OCI-LY3 (cell line): ENCODE measurements at regions not wholly inside any gene's neighbourhood (a gene's known extent, or its start where the extent isn't known, plus 50 kb on each side); places are given as distances from the start of the nearest gene placed in this dataset.

ENCODE experiments used
- H2AFZ ChIP-seq: fragments of 200-600, 300-600 bp; shearing (Covaris generic); 2 replicates; pipeline ENCODE4 v1.6.0; 2014; ENCODE audit warnings: antibody characterized with exemption, low read depth, low read length
- H3K27ac ChIP-seq: fragments of 200-600, 300-600 bp; sonication (generic); 2 replicates; pipeline ENCODE4 v1.5.1; 2014; ENCODE audit warnings: mild to moderate bottlenecking, low read length, moderate library complexity, mixed read lengths
- H3K27me3 ChIP-seq: fragments of 200-600, 300-600 bp; sonication (generic); 2 replicates; pipeline ENCODE4 v1.6.1; 2014; ENCODE audit warnings: low read depth, low read length, mixed read lengths
- H3K36me3 ChIP-seq: fragments of 200-600, 300-600 bp; sonication (generic); replicated peaks from 2 replicates; pipeline ENCODE3; 2014; ENCODE audit warnings: low read depth, low read length, mixed read lengths
- H3K4me1 ChIP-seq: fragments of 300-600, 200-600 bp; sonication (generic); 2 replicates; pipeline ENCODE4 v1.6.1; 2014; ENCODE audit warnings: low read length, mixed read lengths
- H3K4me2 ChIP-seq: fragments of 200-600, 300-600 bp; sonication (generic); 2 replicates; pipeline ENCODE4 v1.6.1; 2014; ENCODE audit warnings: low read length, mixed read lengths
- H3K4me3 ChIP-seq: fragments of 300-600, 200-600 bp; sonication (generic); 2 replicates; pipeline ENCODE4 v1.5.1; 2014; ENCODE audit warnings: antibody characterized with exemption, mild to moderate bottlenecking, low read length, moderate library complexity
- H3K79me2 ChIP-seq: fragments of 300-600, 200-600 bp; shearing (Covaris generic); 2 replicates; pipeline ENCODE4 v1.6.1; 2014; ENCODE audit warnings: mild to moderate bottlenecking, low read length, mixed read lengths
- H3K9ac ChIP-seq: fragments of 300-600, 200-600 bp; shearing (Covaris generic); 2 replicates; pipeline ENCODE4 v1.6.0; 2014; ENCODE audit warnings: mild to moderate bottlenecking, low read length, moderate library complexity
- H3K9me3 ChIP-seq: fragments of 200-600, 300-600 bp; shearing (Covaris generic); 2 replicates; pipeline ENCODE4 v1.6.1; 2014; ENCODE audit warnings: low read length, mixed read lengths; ENCODE audit not compliant: insufficient read depth
- H4K20me1 ChIP-seq: fragments of 200-600, 300-600 bp; sonication (generic); 2 replicates; pipeline ENCODE4 v1.6.1; 2016; ENCODE audit warnings: low read length, mixed read lengths; ENCODE audit not compliant: insufficient read depth
- EZH2phosphoT487 ChIP-seq: fragments of 200-600 bp; shearing (Covaris generic); IDR thresholded peaks from 2 replicates; pipeline ENCODE4 v1.6.1; 2018; ENCODE audit warnings: antibody characterized with exemption, mixed run types, low read depth
- TF ChIP-seq, protein P1 (sequence below): fragments of 200-600, 300-600 bp; sonication (generic); IDR thresholded peaks from 2 replicates; pipeline ENCODE4 v1.5.1; 2014; ENCODE audit warnings: antibody characterized with exemption, low read length, low read depth

DNA sequence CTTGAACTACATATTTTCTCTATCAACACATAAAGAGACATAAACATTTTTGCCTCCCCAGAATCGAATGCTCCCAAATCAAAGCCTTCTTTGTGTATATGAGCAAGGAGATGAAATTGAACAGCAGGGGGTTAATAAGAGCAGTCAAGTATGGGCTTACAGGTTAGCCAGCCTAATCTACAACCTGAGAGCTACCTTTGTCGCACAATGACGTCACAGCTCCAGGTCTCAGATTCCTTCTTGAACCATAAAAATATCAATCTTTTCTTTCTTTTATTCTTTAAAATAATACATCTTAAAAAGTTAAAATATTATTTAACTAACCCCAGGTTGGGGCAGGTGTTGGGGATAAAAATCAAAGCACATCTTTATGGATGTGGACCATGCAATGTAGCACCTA is 482.9 kb upstream of the CDH11 start:
- H4K20me1 ChIP-seq: no peaks in the 10 kb centered on the region
- no peak overlapping the region for H3K4me3 ChIP-seq
- H3K9ac ChIP-seq: no peak overlapping the region
- TF ChIP-seq, protein P1, sequence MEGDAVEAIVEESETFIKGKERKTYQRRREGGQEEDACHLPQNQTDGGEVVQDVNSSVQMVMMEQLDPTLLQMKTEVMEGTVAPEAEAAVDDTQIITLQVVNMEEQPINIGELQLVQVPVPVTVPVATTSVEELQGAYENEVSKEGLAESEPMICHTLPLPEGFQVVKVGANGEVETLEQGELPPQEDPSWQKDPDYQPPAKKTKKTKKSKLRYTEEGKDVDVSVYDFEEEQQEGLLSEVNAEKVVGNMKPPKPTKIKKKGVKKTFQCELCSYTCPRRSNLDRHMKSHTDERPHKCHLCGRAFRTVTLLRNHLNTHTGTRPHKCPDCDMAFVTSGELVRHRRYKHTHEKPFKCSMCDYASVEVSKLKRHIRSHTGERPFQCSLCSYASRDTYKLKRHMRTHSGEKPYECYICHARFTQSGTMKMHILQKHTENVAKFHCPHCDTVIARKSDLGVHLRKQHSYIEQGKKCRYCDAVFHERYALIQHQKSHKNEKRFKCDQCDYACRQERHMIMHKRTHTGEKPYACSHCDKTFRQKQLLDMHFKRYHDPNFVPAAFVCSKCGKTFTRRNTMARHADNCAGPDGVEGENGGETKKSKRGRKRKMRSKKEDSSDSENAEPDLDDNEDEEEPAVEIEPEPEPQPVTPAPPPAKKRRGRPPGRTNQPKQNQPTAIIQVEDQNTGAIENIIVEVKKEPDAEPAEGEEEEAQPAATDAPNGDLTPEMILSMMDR: no peak
- no peak for TF ChIP-seq EZH2phosphoT487
- H3K27ac ChIP-seq: no peak overlapping the region
- no peaks in the 10 kb centered on the region for H3K79me2 ChIP-seq
- H3K36me3 ChIP-seq: no peaks in the 10 kb centered on the region
- no peaks in the 10 kb centered on the region for H3K27me3 ChIP-seq
- no peak overlapping the region for H2AFZ ChIP-seq
- no peak overlapping the region for H3K4me2 ChIP-seq
- no peaks in the 10 kb centered on the region for H3K4me1 ChIP-seq
- no peaks in the 10 kb centered on the region for H3K9me3 ChIP-seq

DNA sequence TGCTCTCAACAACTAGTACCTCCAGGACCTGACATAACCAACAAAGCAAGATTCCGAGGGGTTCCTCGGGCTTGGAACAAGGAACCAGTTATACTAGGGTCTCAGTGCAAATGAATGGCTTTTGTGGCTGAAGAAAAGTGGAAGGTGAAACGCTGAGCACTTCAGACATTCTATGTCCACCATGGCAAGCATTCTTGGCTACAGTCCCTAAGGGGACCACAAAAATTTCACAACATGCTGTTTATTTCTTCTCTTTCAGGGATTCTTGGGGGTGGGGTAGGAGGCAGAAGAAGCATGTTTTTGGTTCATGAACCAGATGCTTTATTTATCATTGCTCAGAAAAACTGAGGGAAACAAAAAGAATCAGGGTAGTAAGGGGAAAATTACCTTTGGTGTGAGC is 479.9 kb upstream of the CDH11 start:
- Histone ChIP-seq H3K4me3 (no peak overlapping the region), H3K36me3 (no peaks in the 10 kb centered on the region), H3K4me2 (no peak overlapping the region), H3K4me1 (no peaks in the 10 kb centered on the region), H3K27me3 (no peaks in the 10 kb centered on the region), H3K9ac (no peak overlapping the region), H4K20me1 (no peaks in the 10 kb centered on the region), H3K9me3 (no peaks in the 10 kb centered on the region), H2AFZ (no peak overlapping the region), H3K79me2 (no peaks in the 10 kb centered on the region), H3K27ac (no peak overlapping the region)
- TF ChIP-seq, protein P1: no peak
- no peak for TF ChIP-seq EZH2phosphoT487

DNA sequence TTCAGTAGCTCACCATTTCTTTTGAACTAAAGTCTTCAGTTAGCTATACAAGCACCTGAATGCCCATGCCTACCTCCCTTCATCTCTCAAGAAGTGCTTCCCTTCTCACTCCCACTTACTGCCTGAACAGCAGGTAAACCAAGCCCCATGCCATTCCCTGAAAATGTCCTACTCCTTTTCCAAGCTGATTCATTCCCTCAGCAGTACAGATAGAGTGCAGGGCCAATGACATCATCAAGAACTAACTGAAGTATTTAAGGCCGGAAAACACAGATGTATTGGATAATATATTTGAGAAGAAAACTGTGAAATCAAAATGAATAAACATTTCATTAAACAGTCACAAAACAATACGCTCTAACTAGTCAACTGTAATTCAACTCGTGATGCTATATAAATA is 478.8 kb upstream of the CDH11 start:
- H3K9me3 ChIP-seq: no peaks in the 10 kb centered on the region
- H4K20me1 ChIP-seq: no peaks in the 10 kb centered on the region
- no peaks in the 10 kb centered on the region for H3K79me2 ChIP-seq
- H3K36me3 ChIP-seq: no peaks in the 10 kb centered on the region
- no peak overlapping the region for H2AFZ ChIP-seq
- no peak overlapping the region for H3K9ac ChIP-seq
- H3K27me3 ChIP-seq: no peaks in the 10 kb centered on the region
- H3K4me3 ChIP-seq: no peak overlapping the region
- TF ChIP-seq, protein P1: no peak
- no peak for TF ChIP-seq EZH2phosphoT487
- H3K4me2 ChIP-seq: no peak overlapping the region
- no peaks in the 10 kb centered on the region for H3K4me1 ChIP-seq
- no peak overlapping the region for H3K27ac ChIP-seq

DNA sequence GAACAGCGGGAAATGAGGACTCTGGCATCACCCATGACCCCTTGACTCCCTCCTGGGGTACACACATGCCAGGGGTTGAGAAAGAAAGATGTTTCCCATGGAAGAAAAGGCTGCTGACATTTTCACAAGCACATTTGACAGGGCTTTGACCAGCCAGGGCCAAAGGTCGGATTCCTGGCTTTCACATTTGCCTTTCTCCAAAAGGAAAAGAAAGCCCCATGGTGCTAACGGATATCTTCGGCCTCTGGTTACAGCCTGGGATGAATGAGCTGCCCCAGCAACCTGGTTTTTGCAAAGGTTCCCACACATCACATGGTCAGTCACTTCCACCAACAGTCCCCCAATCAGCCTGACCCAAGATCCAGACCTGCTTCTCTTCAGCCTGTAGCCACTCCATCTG is 478.2 kb upstream of the CDH11 start:
- H2AFZ ChIP-seq: no peak overlapping the region
- H3K27me3 ChIP-seq: no peaks in the 10 kb centered on the region
- no peaks in the 10 kb centered on the region for H3K36me3 ChIP-seq
- no peaks in the 10 kb centered on the region for H3K79me2 ChIP-seq
- no peaks in the 10 kb centered on the region for H4K20me1 ChIP-seq
- no peaks in the 10 kb centered on the region for H3K9me3 ChIP-seq
- H3K9ac ChIP-seq: no peak overlapping the region
- no peak overlapping the region for H3K4me3 ChIP-seq
- H3K4me2 ChIP-seq: no peak overlapping the region
- no peaks in the 10 kb centered on the region for H3K4me1 ChIP-seq
- H3K27ac ChIP-seq: no peak overlapping the region
- TF ChIP-seq, protein P1: no peak
- no peak for TF ChIP-seq EZH2phosphoT487
